ENCODE measurements at regions not wholly inside any gene's neighbourhood (a gene's known extent, or its start where the extent isn't known, plus 50 kb on each side); places are given as distances from the start of the nearest gene placed in this dataset.

DNA sequence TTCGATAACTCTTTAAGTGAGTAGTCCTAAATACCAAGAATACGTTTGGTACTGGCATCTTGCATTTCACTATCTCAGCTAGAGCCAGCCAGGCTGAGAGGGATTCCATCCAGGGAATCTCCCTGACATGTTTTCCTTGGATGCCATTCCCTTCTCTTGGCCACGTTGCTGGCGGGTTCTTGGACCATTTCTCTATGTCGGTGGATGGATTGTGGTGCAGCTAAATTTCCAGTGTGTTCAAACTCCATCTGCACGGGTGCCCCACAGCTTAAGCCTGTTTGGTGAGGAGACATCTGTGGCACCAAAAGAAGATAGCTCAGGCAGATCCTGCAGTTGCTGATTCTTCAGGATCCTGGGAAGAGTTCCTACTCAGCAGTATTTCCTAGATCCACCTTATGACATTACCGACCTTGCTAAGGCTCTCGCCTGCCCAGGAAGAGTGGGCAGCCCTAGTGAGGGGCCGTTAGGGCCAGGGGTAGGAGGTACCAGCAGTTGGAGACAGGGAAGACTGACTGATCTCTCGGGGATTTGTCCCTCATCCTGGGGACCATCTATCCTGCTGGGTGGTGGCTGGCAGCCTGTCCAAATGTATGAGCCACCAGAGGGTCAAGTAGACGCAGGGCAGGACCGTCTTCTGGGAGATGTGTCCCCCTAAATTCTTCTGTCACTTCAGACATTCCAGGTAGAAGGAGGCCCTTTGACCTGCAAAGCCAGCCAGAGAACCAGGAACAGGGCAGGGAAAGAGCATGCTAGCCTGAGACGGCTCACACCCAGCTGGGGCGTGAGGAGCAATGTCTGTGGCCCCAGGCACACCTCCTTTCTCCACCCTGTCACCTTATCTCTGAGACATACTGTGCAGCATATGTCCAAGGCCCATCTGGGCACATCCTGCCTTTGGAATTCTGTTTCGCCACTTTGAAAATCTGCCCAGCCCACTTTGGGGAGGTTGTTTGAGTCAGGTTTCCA lies 72.6 kb upstream of the CAPRIN2 start:
- DNase-seq, result no peak

- no peak for DNase-seq
These were observed 71.5 kb upstream of the CAPRIN2 start for GRCh38 chr12:30826276-30826675.

DNA sequence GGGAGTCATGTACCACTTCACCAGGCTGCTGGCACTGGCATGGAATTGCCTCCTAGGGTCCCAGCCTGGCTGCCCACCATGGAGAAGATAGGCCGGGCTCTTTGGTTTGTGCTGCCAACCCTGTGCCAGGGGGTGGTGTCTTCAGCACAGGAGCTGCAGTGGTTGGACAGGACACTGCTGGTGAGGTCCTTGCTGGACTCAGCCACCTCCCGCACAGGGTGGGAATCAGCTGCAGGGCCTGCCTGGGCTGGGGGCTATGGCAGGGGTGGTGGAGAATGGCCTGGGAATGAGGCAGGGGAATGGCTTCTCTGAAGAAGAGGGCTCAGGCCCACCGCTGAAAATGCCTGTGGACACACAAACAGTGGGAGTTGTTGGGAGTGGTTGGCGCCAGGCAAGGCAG lies 70.6 kb upstream of the CAPRIN2 start:
- no peak for DNase-seq

DNA sequence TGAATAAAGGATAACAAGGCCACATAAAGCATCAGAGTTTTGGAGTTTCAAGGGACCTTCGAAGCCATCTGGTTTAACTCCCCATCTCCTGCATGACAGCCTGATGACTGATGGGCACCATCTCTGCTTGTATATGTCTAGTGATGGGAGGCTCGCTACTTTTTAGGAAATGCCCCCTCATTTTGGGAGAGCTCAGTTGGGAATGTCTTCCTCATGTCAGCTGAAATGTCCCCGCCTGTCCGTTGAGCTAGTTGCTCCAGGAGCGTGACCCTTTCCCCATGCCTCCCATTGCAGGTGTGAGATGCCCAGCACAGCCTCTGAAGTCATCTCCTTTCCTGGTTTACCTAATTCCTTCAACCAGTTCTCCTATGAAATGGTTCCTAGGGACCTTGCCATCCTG lies 69.6 kb upstream of the CAPRIN2 start:
- DNase-seq, result no peak

GRCh38 chr12:30823764-30824163 lies 69.0 kb upstream of the CAPRIN2 start:
- DNase-seq, result no peak

DNA sequence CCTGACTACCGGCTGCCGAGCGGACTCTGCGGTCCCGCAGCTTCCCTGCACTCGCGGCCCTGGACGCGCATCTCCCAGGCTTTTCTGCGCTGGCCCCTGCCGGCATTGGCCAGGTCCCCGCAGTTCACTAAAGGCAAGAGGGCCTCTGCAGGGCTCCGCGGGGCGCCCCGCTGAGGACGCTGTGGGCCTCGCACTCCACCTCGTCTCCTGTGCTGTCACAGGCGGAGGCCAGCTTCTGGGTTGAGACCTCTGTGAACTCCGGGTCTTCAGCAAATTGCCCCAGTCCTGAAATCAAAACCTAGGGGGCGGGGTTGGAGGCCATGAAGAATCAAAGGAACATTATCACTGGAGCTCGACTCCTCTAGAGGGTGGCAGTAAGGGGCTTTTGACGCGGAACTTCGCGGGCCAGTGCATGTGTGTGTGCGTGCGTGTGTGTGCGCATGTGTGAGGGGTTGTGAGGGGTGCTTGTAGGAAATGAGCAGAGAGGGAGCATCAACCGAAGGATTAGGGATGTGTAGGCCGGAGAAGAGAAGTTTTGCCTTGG lies 68.5 kb upstream of the CAPRIN2 start:
- no peak for DNase-seq

- DNase-seq, result no peak
These were observed 67.8 kb upstream of the CAPRIN2 start for GRCh38 chr12:30822385-30823155.

DNA sequence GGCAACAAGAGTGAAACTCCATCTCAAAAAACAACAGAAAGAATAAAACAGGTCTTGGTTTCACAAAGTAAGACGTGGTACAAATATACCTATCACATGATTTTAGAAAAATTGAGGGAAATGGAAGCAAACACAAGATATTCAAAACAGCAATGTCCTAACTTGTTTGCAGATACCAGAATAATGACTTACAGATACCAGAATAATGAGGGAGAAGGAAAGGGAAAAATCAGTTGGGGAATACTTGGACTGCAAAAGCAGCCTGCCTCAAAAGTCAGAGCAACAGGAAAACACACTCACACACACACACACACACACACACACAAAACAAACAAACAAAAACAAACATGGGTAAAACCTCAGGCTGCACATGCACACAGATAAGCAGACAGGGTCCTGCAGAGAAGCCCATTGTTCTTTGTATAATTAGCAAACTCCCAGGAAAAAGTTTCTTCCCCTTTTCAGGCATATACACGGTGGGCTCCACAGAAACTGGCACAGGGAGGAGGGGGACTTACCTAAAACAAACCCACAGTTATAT lies 65.7 kb upstream of the CAPRIN2 start:
- no peak for DNase-seq

GRCh38 chr12:30818562-30818961 lies 63.8 kb upstream of the CAPRIN2 start:
- no peak for DNase-seq

GRCh38 chr12:30816742-30817465 lies 62.2 kb upstream of the CAPRIN2 start:
- DNase-seq, result no peak

DNA sequence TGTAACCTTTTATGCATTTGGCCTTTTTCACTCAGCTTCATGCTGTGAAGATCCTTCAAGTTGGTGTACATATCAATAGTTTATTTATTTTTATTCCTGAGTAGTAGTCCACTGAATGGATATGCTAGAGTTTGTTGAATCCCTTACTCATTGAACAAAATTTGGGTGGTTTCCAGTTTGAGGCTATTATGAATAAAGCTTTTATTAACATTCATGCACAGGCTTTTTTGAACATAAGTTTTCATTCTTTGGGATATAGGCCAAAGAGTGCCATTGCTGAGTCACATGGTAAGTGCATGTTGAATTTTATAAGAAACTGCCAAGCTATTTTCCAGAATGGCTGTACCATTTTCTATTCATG lies 59.5 kb upstream of the CAPRIN2 start:
- DNase-seq, result no peak

GRCh38 chr12:30813525-30814294 lies 59.0 kb upstream of the CAPRIN2 start:
- DNase-seq, result no peak

GRCh38 chr12:30811966-30812365 lies 57.2 kb upstream of the CAPRIN2 start:
- no peak for DNase-seq

DNA sequence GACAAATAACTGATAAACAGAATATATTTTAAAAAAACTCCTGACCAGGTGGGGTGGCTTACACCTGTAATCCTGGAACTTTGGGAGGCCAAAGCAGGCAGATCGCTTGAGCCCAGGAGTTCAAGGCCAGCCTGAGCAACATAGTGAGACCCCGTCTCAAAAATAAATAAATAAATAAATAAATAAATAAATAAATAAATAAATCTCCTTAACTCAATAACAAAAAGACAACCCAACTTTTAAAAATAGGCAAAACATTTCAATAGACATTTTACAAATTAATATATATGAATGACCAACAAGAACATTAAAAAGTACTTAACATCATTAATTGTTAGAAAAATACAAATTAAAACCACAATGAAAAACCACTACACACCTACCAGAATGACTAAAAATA lies 56.2 kb upstream of the CAPRIN2 start:
- no peak for DNase-seq

GRCh38 chr12:30807695-30808034 lies 52.9 kb upstream of the CAPRIN2 start:
- DNase-seq, result no peak

GRCh38 chr12:30806989-30807694 lies 52.4 kb upstream of the CAPRIN2 start:
- DNase-seq, result peak in 1 of 2 donors; percentile 36

DNA sequence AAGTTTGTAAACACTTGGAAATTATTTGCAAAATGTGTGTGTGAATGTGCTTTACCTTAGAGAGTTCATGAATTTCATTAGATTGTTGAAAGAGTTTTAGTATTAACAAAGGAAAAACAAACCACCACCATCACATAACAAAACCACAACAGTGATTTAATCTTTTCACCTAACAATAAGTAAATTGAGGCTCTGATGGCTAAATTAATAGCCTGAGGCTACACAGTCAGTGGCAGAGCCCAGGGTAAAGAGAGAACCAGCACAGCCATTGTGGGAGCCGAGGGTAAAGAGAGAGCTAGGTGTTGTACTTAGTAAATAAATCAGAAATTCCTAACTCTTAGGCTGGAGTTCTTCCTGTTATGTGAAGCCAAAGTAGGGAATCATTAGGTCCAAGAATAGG lies 51.2 kb upstream of the CAPRIN2 start:
- no peak for DNase-seq
